HG03378 (cell line): ENCODE measurements at regions not wholly inside any gene's neighbourhood (a gene's known extent, or its start where the extent isn't known, plus 50 kb on each side); places are given as distances from the start of the nearest gene placed in this dataset.

ENCODE experiments used
- ATAC-seq: cut with Tn5 transposase; IDR thresholded peaks from one replicate; pipeline ENCODE4 v1.9.1; 2021; ENCODE audit warnings: mild to moderate bottlenecking, moderate library complexity; ENCODE audit not compliant: unreplicated experiment

GRCh38 chr4:36709991-36710390, 428.6 kb downstream of the DTHD1 start:
- no peak for ATAC-seq

GRCh38 chr4:36712013-36712412, 430.6 kb downstream of the DTHD1 start:
- no peak for ATAC-seq

DNA sequence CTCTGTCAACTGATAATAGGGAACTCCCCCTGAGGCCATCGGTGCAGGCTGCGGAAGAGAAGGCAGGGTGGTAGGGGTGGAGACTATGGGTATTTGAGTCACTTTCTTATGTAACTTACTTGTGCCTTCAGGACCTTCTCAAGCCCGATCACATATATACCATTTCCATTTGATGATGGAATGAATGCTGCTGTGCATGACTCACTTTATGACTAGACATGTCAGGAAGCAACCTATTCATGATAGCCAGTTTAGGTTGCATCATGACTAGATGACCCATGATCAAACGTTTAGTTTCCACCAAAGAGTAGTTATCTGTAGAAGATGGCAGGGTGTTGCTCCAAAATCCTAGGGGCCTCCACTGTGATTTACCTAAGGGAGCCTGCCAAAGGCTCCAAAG, 435.5 kb downstream of the DTHD1 start:
- no peak for ATAC-seq

DNA sequence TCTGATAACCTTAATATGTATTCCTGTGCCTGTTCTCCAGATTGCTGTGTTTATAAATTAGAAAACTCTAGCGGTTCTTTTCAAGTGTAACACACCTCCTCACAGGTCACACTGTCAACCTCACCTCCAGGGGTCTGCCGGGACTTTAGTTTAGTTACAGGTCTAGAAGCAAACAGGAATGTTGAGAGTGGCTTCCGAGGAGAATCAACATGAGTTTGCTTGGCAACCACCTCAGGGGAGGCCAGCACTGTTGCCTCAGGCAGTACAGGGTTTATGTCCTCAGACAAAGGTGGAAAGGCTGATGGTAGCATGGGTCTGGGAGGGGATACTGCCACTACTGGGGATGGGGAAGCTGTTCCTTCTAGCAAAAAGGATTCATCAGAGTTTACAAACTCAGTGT, 438.0 kb downstream of the DTHD1 start:
- no peak for ATAC-seq

GRCh38 chr4:36722986-36723385, 441.6 kb downstream of the DTHD1 start:
- no peak for ATAC-seq

- ATAC-seq = no peak
Measured at GRCh38 chr4:36734334-36734733, 452.9 kb downstream of the DTHD1 start.

- no peak for ATAC-seq
Measured at GRCh38 chr4:36737691-36738090, 456.3 kb downstream of the DTHD1 start.

DNA sequence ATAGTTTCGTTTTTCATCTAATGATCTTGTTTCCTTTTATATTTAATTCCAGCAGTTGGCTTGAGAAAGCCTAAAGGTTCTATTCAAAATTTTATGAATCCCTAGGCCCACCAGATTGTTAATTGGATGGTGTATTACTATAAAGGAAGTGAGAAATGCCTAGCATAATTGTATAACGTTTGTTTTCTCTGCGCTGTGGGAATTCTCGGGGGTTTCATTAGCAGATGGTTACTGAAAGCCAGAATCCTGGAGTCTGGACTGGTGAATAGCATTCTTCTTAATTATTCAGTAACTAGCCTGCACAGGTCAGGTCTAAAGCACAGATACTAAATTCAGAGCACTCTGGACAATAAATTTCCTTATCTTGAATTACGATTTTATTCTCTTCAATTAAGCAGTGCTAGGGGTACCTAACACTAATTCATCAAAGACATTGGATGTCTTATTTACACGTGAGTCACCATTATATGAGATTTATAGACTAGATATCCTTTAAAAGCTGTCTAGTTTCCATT, 459.4 kb downstream of the DTHD1 start:
- ATAC-seq = no peak

- no peak for ATAC-seq
Measured at GRCh38 chr4:36747277-36748129, 466.1 kb downstream of the DTHD1 start.

- no peak for ATAC-seq
Measured at GRCh38 chr4:36753048-36753447, 471.6 kb downstream of the DTHD1 start.

DNA sequence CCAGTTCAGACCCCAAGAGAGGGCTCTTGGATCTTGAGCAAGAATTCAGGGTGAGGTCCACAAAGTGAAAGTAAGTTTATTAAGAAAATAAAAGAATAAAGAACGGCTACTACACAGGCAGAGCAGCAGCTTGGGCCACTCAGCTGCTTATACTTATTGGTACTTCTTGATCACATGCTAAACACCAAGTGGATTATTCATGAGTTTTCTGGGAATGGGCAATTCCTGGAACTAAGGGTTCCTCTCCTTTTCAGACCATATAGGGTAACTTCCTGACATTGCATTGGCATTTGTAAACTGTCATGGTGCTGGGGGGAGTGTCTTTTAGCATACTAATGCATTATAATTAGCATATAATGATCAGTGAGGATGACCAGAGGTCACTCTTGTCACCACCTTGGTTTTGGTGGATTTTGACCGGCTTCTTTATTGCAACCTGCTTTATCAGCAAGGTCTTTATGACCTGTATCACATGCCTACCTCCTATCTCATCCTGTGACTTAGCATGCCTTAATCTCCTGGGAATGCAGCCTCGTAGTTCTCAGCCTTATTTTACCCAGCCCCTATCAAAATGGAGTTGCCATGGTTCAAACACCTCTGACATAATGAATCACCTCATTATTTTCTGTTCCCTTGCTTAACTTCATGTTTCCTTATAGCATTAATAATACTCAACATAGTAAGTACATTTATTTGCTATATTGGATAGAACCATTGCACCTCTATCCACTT, 476.3 kb downstream of the DTHD1 start:
- ATAC-seq = no peak

DNA sequence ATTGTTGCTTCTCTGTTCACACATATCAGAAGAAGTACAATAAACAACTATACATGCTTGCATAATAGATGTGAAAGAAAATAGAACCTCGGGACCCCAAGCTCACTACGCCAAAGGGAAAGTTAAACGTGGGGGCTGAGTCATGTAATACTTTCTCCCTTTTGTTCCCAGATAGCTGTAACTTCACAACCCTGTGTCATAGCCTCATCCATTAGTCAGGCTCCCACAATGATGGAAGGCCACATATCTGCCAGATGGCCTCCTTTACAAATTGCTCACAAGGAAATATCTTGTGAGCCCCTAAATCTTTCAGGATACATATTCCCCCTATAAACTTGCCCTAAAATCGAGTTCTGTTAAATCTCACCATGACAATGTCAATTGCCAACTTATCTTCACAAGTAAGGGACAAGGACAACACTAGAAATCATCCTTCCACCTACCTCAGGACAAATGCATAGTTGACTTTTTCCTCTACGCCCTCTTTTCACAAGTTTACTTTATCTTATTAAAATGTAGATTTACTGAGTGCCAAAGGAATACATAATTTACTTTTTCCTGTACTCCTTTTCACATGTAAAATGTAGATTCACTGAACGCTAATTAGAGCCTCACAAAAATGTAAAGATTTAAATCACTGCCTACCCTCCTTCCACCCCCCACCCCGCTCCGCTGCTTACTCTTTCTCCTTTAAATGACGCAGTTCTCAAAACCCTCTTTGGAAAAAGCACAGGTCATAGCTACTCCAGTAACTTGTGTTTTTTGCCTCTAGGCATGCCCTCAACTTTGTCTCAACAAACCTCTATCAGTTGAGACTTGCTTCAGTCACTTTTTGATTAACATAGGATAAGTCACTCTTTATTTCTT, 477.1 kb downstream of the DTHD1 start:
- ATAC-seq = no peak

DNA sequence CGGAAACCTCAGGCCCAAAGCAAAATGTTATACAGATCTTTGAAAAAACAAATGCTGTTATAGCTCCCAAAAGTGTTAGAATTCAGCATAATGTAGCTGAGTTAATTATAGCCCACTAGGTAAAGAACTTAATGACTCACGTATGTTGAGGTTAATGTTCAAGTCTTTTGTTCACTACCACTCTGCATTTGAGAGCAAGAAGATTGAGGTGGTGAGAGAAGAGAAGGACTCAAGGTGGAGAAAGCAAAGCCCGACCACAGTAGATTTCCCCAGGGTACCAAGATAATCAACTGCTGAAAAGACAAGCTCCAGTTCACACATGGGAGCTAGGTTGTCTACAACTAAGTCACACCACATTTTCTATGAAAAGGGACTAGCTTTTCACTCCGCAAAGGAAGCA, 480.2 kb downstream of the DTHD1 start:
- no peak for ATAC-seq

DNA sequence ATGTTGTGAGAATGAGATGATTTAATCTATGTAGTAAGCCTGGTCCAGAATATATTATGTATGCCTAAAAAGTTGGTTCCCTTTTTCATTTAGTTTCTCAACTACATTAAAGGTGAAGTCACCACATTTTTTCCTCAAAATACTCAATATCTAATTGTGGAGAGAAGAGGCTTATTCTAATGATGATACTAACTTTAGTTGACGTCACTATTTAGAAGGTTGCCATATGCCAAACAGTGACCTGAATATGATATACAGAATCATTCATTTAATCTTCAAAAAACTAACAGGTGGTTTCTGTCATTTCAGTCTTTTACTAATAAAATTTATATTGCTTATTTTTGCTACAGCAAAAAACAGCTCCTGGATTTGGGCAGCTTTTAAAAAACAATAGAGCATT, 480.7 kb upstream of the NWD2 start:
- ATAC-seq = no peak

DNA sequence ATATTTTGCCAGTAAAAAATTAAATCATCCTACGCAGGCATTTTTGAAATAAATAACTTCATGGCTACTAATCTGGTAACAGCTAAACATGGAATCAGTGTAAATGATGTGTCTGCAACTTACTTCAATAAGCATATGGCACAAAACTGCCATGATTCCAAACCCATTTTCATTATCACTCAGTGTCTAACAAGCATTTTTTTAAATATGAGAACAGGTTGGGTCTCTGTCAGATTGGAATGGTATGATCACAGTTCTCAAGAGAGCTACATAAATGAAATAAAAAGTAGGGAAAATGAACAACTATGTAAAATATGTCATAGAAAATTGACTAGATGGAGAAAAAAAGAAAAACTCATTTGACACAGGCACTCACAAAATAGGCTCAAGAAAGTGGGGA, 476.9 kb upstream of the NWD2 start:
- ATAC-seq = no peak

- no peak for ATAC-seq
Measured at GRCh38 chr4:36771411-36772153, 473.0 kb upstream of the NWD2 start.

- ATAC-seq = no peak
Measured at GRCh38 chr4:36772154-36772516, 472.4 kb upstream of the NWD2 start.

GRCh38 chr4:36773467-36773866, 471.1 kb upstream of the NWD2 start:
- ATAC-seq = no peak

DNA sequence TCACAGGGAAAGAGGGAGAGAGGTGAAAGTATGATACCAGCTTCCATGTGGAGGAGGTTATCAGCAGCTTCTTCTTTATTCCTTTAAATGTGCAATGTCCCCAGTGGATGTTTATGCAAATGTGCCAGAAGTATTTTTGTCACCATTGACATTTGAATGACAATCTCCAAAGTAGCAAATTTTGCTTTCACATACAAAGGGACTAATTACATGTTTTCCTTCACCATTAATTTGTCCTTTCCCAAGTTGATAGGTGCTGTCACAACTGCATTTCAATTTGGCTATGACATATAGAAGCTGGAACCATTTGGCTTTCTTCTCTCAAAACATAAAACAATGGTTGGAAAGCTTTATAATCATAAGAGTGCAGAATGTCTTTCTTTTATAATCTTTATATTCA, 469.0 kb upstream of the NWD2 start:
- ATAC-seq = no peak

- no peak for ATAC-seq
Measured at GRCh38 chr4:36779601-36780000, 464.9 kb upstream of the NWD2 start.

GRCh38 chr4:36785973-36786372, 458.6 kb upstream of the NWD2 start:
- ATAC-seq = no peak
